ENCODE measurements at regions not wholly inside any gene's neighbourhood (a gene's known extent, or its start where the extent isn't known, plus 50 kb on each side); places are given as distances from the start of the nearest gene placed in this dataset.

DNA sequence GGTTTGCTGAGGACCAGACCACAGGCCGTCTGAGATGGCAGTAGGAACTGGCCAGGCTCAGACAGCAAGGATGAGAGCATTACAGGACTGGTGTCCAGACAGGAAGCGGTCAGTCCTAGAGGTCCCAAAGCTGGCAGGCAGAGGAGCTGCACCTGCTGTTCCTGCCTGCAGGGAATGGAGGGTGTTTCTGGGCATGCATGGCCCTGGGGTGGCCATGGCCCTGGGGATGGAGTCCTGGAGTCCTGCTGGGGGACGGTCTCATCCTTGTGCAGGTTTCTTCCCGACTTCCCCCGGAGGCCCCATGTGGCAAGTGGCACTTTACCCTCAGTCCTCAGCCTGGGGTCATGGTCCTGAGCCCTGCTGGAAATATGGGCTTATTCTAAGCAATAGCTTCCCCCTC lies 274.9 kb upstream of the ADARB2 start:
- TF ChIP-seq EZH2 (IDR thresholded peaks at IDR 0.05; ENCODE audit: borderline replicate concordance) (no peak), EZH2phosphoT487 (IDR thresholded peaks at IDR 0.05; ENCODE audit: low read depth, severe bottlenecking, unreplicated experiment) (no peak)
- TF ChIP-seq, protein P1, sequence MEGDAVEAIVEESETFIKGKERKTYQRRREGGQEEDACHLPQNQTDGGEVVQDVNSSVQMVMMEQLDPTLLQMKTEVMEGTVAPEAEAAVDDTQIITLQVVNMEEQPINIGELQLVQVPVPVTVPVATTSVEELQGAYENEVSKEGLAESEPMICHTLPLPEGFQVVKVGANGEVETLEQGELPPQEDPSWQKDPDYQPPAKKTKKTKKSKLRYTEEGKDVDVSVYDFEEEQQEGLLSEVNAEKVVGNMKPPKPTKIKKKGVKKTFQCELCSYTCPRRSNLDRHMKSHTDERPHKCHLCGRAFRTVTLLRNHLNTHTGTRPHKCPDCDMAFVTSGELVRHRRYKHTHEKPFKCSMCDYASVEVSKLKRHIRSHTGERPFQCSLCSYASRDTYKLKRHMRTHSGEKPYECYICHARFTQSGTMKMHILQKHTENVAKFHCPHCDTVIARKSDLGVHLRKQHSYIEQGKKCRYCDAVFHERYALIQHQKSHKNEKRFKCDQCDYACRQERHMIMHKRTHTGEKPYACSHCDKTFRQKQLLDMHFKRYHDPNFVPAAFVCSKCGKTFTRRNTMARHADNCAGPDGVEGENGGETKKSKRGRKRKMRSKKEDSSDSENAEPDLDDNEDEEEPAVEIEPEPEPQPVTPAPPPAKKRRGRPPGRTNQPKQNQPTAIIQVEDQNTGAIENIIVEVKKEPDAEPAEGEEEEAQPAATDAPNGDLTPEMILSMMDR (IDR thresholded peaks at IDR 0.05; ENCODE audit: poor library complexity) = no peak
